Lung (tissue), 11 donors: ENCODE measurements at regions not wholly inside any gene's neighbourhood (a gene's known extent, or its start where the extent isn't known, plus 50 kb on each side); places are given as distances from the start of the nearest gene placed in this dataset.
A peak's percentile ranks its signal among the peaks of the same experiment; 100 is the strongest.

Experiments used
- ATAC-seq: fragments of 200-7000 bp; cut with Tn5 transposase; one replicate; pipeline ENCODE4 v1.9.1; 2020; ENCODE audit warnings: moderate number of reproducible peaks; ENCODE audit not compliant: insufficient read depth, low FRiP score
- DNase-seq, 3 donors: peaks; one replicate each; pipeline ENCODE4 v3.0.0-alpha.2; 2013 to 2017
- H3K27ac ChIP-seq, 2 donors: one replicate each; pipeline ENCODE4 v1.5.1; 2013; ENCODE audit warnings: mild to moderate bottlenecking in 2 of 2, moderate library complexity in 2 of 2, control low read depth in 1 of 2, inconsistent platforms in 1 of 2, low read depth in 1 of 2, low read length in 1 of 2
- H3K27me3 ChIP-seq, 3 donors: one replicate each; pipeline ENCODE4 v1.5.1; 2013; ENCODE audit warnings: low read length in 2 of 3; ENCODE audit not compliant: control insufficient read depth in 3 of 3, insufficient read depth in 3 of 3
- H3K36me3 ChIP-seq, 4 donors: one replicate each; pipeline ENCODE4 v1.5.1; 2013; ENCODE audit warnings: low read length in 4 of 4, mild to moderate bottlenecking in 1 of 4, moderate library complexity in 1 of 4; ENCODE audit not compliant: control insufficient read depth in 4 of 4, insufficient read depth in 4 of 4
- H3K4me1 ChIP-seq, 5 donors: one replicate each; pipeline ENCODE4 v1.5.1; 2013; ENCODE audit warnings: low read length in 5 of 5, mild to moderate bottlenecking in 2 of 5, moderate library complexity in 1 of 5; ENCODE audit not compliant: control insufficient read depth in 5 of 5, insufficient read depth in 5 of 5
- H3K4me3 ChIP-seq: one replicate; pipeline ENCODE4 v1.5.1; 2013; ENCODE audit warnings: mild to moderate bottlenecking, control low read depth, moderate library complexity
- H3K9ac ChIP-seq, 2 donors: one replicate each; pipeline ENCODE4 v1.5.1; 2013; ENCODE audit warnings: low read length in 2 of 2, control low read depth in 1 of 2; ENCODE audit not compliant: insufficient read depth in 1 of 2
- H3K9me3 ChIP-seq, 4 donors: one replicate each; pipeline ENCODE4 v1.5.1; 2013; ENCODE audit warnings: low read length in 3 of 4, mild to moderate bottlenecking in 1 of 4, moderate library complexity in 1 of 4; ENCODE audit not compliant: control insufficient read depth in 4 of 4, insufficient read depth in 3 of 4
- CTCF ChIP-seq: IDR thresholded peaks from 2 replicates; pipeline ENCODE4 v1.5.1; 2012; ENCODE audit warnings: mild to moderate bottlenecking; ENCODE audit errors: control extremely low read depth, extremely low read depth
- WGBS, 2 donors: extraction: QIAGEN DNeasy Blood & Tissue Kit; methylation state at CpG; one replicate each; pipeline ENCODE4 v1.1.7; 2013; 5-methylcytosine and 5-hydroxymethylcytosine counted together
- donor health status: control.
- donor health status: control.
- donor health status: Bipolar disorder and iron deficiency.
- donor health status: healthy.
- donor health status: DM: yes; HTN: yes; CAD: no.

- ATAC-seq = peak; percentile 8
- no peaks in the 10 kb centered on the region for H3K36me3 ChIP-seq
- H3K27ac ChIP-seq = no peak overlapping the region
- no peaks in the 10 kb centered on the region for H3K9me3 ChIP-seq
- H3K27me3 ChIP-seq = peaks cover 0 to 14% (median 4%) of the 10 kb centered on the region in 3 donors
- 64 to 79% methylated on average over 5 of the region's 5 CpGs for WGBS, 2 donors
- DNase-seq = no peak
- no peak overlapping the region for H3K9ac ChIP-seq
- no peak overlapping the region for H3K4me3 ChIP-seq
- TF ChIP-seq CTCF = no peak
- H3K4me1 ChIP-seq = peaks cover 0 to 17% (median 16%) of the 10 kb centered on the region in 5 donors
Measured at GRCh38 chr6:4355241-4355640, 219.9 kb upstream of the ECI2 start.

- no peak for ATAC-seq
- H3K27me3 ChIP-seq = peaks cover 0 to 14% (median 2%) of the 10 kb centered on the region in 3 donors
- no peak for DNase-seq
- H3K4me3 ChIP-seq = no peak overlapping the region
- 89 to 93% methylated on average over 7 of the region's 7 CpGs for WGBS, 2 donors
- TF ChIP-seq CTCF = no peak
- H3K9ac ChIP-seq = no peak overlapping the region
- H3K4me1 ChIP-seq = peaks cover 0 to 19% (median 13%) of the 10 kb centered on the region in 5 donors
- H3K9me3 ChIP-seq = no peaks in the 10 kb centered on the region
- H3K27ac ChIP-seq = no peak overlapping the region
- no peaks in the 10 kb centered on the region for H3K36me3 ChIP-seq
Measured at GRCh38 chr6:4354181-4354580, 218.8 kb upstream of the ECI2 start.

- peaks cover 0 to 14% (median 2%) of the 10 kb centered on the region in 3 donors for H3K27me3 ChIP-seq
- H3K9me3 ChIP-seq = no peaks in the 10 kb centered on the region
- H3K4me1 ChIP-seq = peaks cover 0 to 20% (median 11%) of the 10 kb centered on the region in 5 donors
- H3K36me3 ChIP-seq = no peaks in the 10 kb centered on the region
- DNase-seq = no peak
- no peak for ATAC-seq
- no peak for TF ChIP-seq CTCF
- H3K9ac ChIP-seq = no peak overlapping the region
- no peak overlapping the region for H3K4me3 ChIP-seq
- 93 to 96% methylated on average over 6 of the region's 6 CpGs for WGBS, 2 donors
- H3K27ac ChIP-seq = peak overlapping the region in 1 of 2 donors; percentile 89
Measured at GRCh38 chr6:4352731-4353130, 217.4 kb upstream of the ECI2 start.

- no peaks in the 10 kb centered on the region for H3K36me3 ChIP-seq
- 90 to 94% methylated on average over 5 of the region's 5 CpGs for WGBS, 2 donors
- H3K9me3 ChIP-seq = no peaks in the 10 kb centered on the region
- peak overlapping the region; percentile 69 to 89 for H3K27ac ChIP-seq
- no peak overlapping the region for H3K4me3 ChIP-seq
- no peak overlapping the region for H3K9ac ChIP-seq
- peaks cover 0 to 14% (median 2%) of the 10 kb centered on the region in 3 donors for H3K27me3 ChIP-seq
- H3K4me1 ChIP-seq = peaks cover 0 to 21% (median 11%) of the 10 kb centered on the region in 5 donors
- no peak for DNase-seq
- no peak for ATAC-seq
- TF ChIP-seq CTCF = no peak
Measured at GRCh38 chr6:4352322-4352669, 216.9 kb upstream of the ECI2 start.
